HCT116 (cell line): ENCODE measurements at regions not wholly inside any gene's neighbourhood (a gene's known extent, or its start where the extent isn't known, plus 50 kb on each side); places are given as distances from the start of the nearest gene placed in this dataset.

Experiments used
- ATAC-seq: fragments of 200-7000 bp; cut with Tn5 transposase; 2 replicates; pipeline ENCODE4 v1.9.1; 2020; ENCODE audit warnings: mild to moderate bottlenecking, moderate library complexity
- BruUV-seq: library from RNA; stranded (reverse); fragments of 400-500 nt; replicated peaks from 2 replicates; lab custom pipeline; 2021; lab: Mats Ljungman, UMichigan
- CTCF ChIA-PET: fragments of 300-600 bp; sonication (Branson Sonifier 250); formaldehyde crosslinking; loops from one replicate; lab custom pipeline; 2021; ENCODE audit warnings: antibody characterized with exemption; lab: Charles Lee
- POLR2A ChIA-PET: fragments of 300-600, 350-600 bp; sonication (Branson Sonifier 250); formaldehyde crosslinking; loops from one replicate; lab custom pipeline; 2021; ENCODE audit warnings: antibody characterized with exemption; lab: Charles Lee
- RAD21 ChIA-PET, 2 experiments: fragments of 300-600 bp; sonication (Branson Sonifier 250); formaldehyde crosslinking; loops; one replicate each; lab custom pipeline; 2023; ENCODE audit warnings: low total read pairs in 2 of 2; ENCODE audit not compliant: uncharacterized antibody in 2 of 2, unreplicated experiment in 2 of 2, low non-redundant PET in 1 of 2; lab: Charles Lee
- DNase-seq: peaks from one replicate; pipeline ENCODE4 v3.0.0-alpha.2; 2010; ENCODE audit warnings: low read depth, low spot score
- H2AFZ ChIP-seq: fragments of 200-600 bp; shearing (Covaris generic), sonication (generic); 2 replicates; pipeline ENCODE4 v1.6.1; 2017; ENCODE audit warnings: low read depth, mixed run types, mixed read lengths, antibody characterized with exemption, low read length; ENCODE audit not compliant: poor library complexity, severe bottlenecking
- H3K27ac ChIP-seq: 2 replicates; pipeline ENCODE4 v1.5.1; 2012; ENCODE audit warnings: low read depth, low read length
- H3K27me3 ChIP-seq: fragments of 200-600 bp; sonication (generic); 2 replicates; pipeline ENCODE4 v1.6.1; 2016; ENCODE audit warnings: mixed run types, low read length, mixed read lengths; ENCODE audit not compliant: insufficient read depth
- H3K36me3 ChIP-seq, 2 experiments: fragments of 200-500 bp in 1 of 2; fragments of 200-600 bp in 1 of 2; sonication (Bioruptor generic) in 1 of 2; sonication (generic) in 1 of 2; 2 replicates each; pipeline versions ENCODE4 v1.5.1 to v1.6.1; 2014 to 2016; ENCODE audit warnings: low read length in 2 of 2, inconsistent platforms in 1 of 2, mixed read lengths in 1 of 2, mixed run types in 1 of 2; ENCODE audit not compliant: insufficient read depth in 2 of 2, control insufficient read depth in 1 of 2
- H3K4me1 ChIP-seq, 2 experiments: fragments of 200-600 bp in 1 of 2; sonication (generic) in 1 of 2; 2 replicates each; pipeline versions ENCODE4 v1.5.1 to v1.6.1; 2012 to 2017; ENCODE audit warnings: low read length in 2 of 2, inconsistent platforms in 1 of 2, mild to moderate bottlenecking in 1 of 2, mixed read lengths in 1 of 2, mixed run types in 1 of 2, moderate library complexity in 1 of 2; ENCODE audit not compliant: insufficient read depth in 2 of 2, control insufficient read depth in 1 of 2
- H3K4me2 ChIP-seq: fragments of 200-600 bp; sonication (generic); 2 replicates; pipeline ENCODE4 v1.6.1; 2017; ENCODE audit warnings: mixed run types, low read length, mixed read lengths
- H3K4me3 ChIP-seq, 2 experiments: fragments of 200-600 bp in 1 of 2; sonication (generic) in 1 of 2; replicated peaks in 1 of 2; 2 replicates each; pipeline ENCODE4 v1.5.1; 2011 to 2016; ENCODE audit warnings: low read length in 2 of 2, control low read depth in 1 of 2, low read depth in 1 of 2, mild to moderate bottlenecking in 1 of 2, mixed read lengths in 1 of 2, mixed run types in 1 of 2
- H3K79me2 ChIP-seq: fragments of 200-600 bp; sonication (generic); 2 replicates; pipeline ENCODE4 v1.6.1; 2017; ENCODE audit warnings: mild to moderate bottlenecking, mixed run types, low read length, moderate library complexity, mixed read lengths; ENCODE audit not compliant: insufficient read depth
- H3K9ac ChIP-seq: fragments of 200-600 bp; sonication (generic); 2 replicates; pipeline ENCODE4 v1.6.1; 2016; ENCODE audit warnings: low read length, mixed read lengths
- H3K9me2 ChIP-seq: fragments of 200-600 bp; sonication (generic), shearing (Covaris generic); 2 replicates; pipeline ENCODE4 v1.6.1; 2017; ENCODE audit warnings: mixed run types, mild to moderate bottlenecking, moderate library complexity; ENCODE audit not compliant: insufficient read depth
- H3K9me3 ChIP-seq, 2 experiments: fragments of 200-500 bp in 1 of 2; fragments of 200-600 bp in 1 of 2; sonication (Bioruptor generic) in 1 of 2; sonication (generic) in 1 of 2; 2 replicates each; pipeline ENCODE4 v1.6.1; 2014 to 2017; ENCODE audit warnings: low read length in 2 of 2, mixed read lengths in 2 of 2, inconsistent platforms in 1 of 2, low read depth in 1 of 2, mild to moderate bottlenecking in 1 of 2, mixed run types in 1 of 2, moderate library complexity in 1 of 2; ENCODE audit not compliant: control insufficient read depth in 1 of 2, insufficient read depth in 1 of 2
- H4K20me1 ChIP-seq: fragments of 200-600 bp; sonication (generic), shearing (Covaris generic); 2 replicates; pipeline ENCODE4 v1.6.1; 2017; ENCODE audit warnings: mixed run types, mild to moderate bottlenecking, moderate library complexity; ENCODE audit not compliant: insufficient read depth
- CTCF ChIP-seq, 3 experiments: fragments of 200-600 bp in 1 of 3; sonication (generic) in 1 of 3; IDR thresholded peaks in 2 of 3; conservative IDR thresholded peaks in 1 of 3; 2 replicates each; pipeline ENCODE4 v1.5.1; 2012 to 2017; ENCODE audit warnings: low read depth in 2 of 3, low read length in 2 of 3, antibody characterized with exemption in 1 of 3, borderline replicate concordance in 1 of 3, control low read depth in 1 of 3, mild to moderate bottlenecking in 1 of 3, mixed read lengths in 1 of 3, mixed run types in 1 of 3, moderate library complexity in 1 of 3; ENCODE audit not compliant: insufficient read depth in 1 of 3
- EZH2 ChIP-seq: fragments of 200-600 bp; sonication (generic); IDR thresholded peaks from 2 replicates; pipeline ENCODE4 v1.6.1; 2017; ENCODE audit warnings: antibody characterized with exemption, mixed run types
- JUND ChIP-seq: IDR thresholded peaks from 2 replicates; pipeline ENCODE4 v1.6.1; 2012
- POLR2A ChIP-seq: IDR thresholded peaks from 2 replicates; pipeline ENCODE4 v1.7.0; 2011; ENCODE audit warnings: borderline replicate concordance; ENCODE audit not compliant: insufficient read depth, insufficient read length; ENCODE audit errors: extremely low read depth
- POLR2AphosphoS5 ChIP-seq: IDR thresholded peaks from 2 replicates; pipeline ENCODE4 v1.6.1; 2011; ENCODE audit warnings: mild to moderate bottlenecking, low read depth, low read length, moderate library complexity
- REST ChIP-seq: IDR thresholded peaks from 2 replicates; pipeline ENCODE4 v1.6.1; 2012; ENCODE audit warnings: low read depth
- SIN3A ChIP-seq: IDR thresholded peaks from 2 replicates; pipeline ENCODE4 v1.6.1; 2012; ENCODE audit warnings: low read depth
- SRF ChIP-seq: IDR thresholded peaks from 2 replicates; pipeline ENCODE4 v1.6.1; 2012; ENCODE audit warnings: low read depth
- TCF7L2 ChIP-seq: IDR thresholded peaks from 2 replicates; pipeline ENCODE4 v1.7.0; 2011; ENCODE audit warnings: borderline replicate concordance, inconsistent platforms; ENCODE audit not compliant: insufficient read depth, insufficient read length; ENCODE audit errors: extremely low read depth
- YY1 ChIP-seq: IDR thresholded peaks from 2 replicates; pipeline ENCODE4 v1.6.1; 2011; ENCODE audit warnings: low read length, low read depth, moderate library complexity, mild to moderate bottlenecking; ENCODE audit not compliant: insufficient replicate concordance; ENCODE audit errors: extremely low read depth
- ZBTB33 ChIP-seq: IDR thresholded peaks from 2 replicates; pipeline ENCODE4 v1.6.1; 2011; ENCODE audit warnings: mild to moderate bottlenecking, low read length, moderate library complexity; ENCODE audit not compliant: insufficient replicate concordance; ENCODE audit errors: extremely low read depth
- intact Hi-C: fragments of 100-400 bp; cut with micrococcal nuclease; formaldehyde crosslinking; loops from 2 replicates; pipeline ENCODE4 v1.10.0; 2022

- H3K9ac ChIP-seq, result no peak overlapping the region
- CTCF ChIA-PET, result no interaction called here
Observed at GRCh38 chr10:1858547-1858946, 121.2 kb upstream of the ADARB2 start.

More at GRCh38 chr10:1858547-1858946, 121.2 kb upstream of the ADARB2 start:
- no TSS peak for BruUV-seq
- H3K36me3 ChIP-seq, result no peaks in the 10 kb centered on the region
- no peaks in the 10 kb centered on the region for H3K79me2 ChIP-seq
- H3K4me1 ChIP-seq, result no peaks in the 10 kb centered on the region
- H2AFZ ChIP-seq, result no peak overlapping the region
- intact Hi-C loops, result no loop called here
- no peak overlapping the region for H3K27ac ChIP-seq
- no peaks in the 10 kb centered on the region for H4K20me1 ChIP-seq
- no peak for TF ChIP-seq POLR2AphosphoS5
- no peak for TF ChIP-seq CTCF (IDR thresholded peaks at IDR 0.05 in 2 of 3, conservative IDR thresholded peaks at IDR 0.05 in 1 of 3; ENCODE audit: borderline replicate concordance in 1 of 3, insufficient read depth in 1 of 3, low read depth in 2 of 3, low read length in 2 of 3)
- TF ChIP-seq SRF, result no peak
- no peak for TF ChIP-seq SIN3A
- no peak for TF ChIP-seq ZBTB33
- no peak for TF ChIP-seq POLR2A
- no peak for TF ChIP-seq EZH2
- TF ChIP-seq REST, result no peak
- no peak for TF ChIP-seq TCF7L2
- no peak for TF ChIP-seq YY1
- no peak for TF ChIP-seq JUND
- ChIA-PET RAD21 (no interaction called here), POLR2A (no interaction called here)
- no peaks in the 10 kb centered on the region for H3K9me2 ChIP-seq
- no peak for ATAC-seq
- H3K9me3 ChIP-seq, result peaks cover 0 to 15% of the 10 kb centered on the region in 2 experiments; a peak in 2 of 4 replicates
- H3K4me2 ChIP-seq, result no peak overlapping the region
- H3K4me3 ChIP-seq, result no peak overlapping the region
- no peaks in the 10 kb centered on the region for H3K27me3 ChIP-seq
- DNase-seq, result no peak
